ENCODE measurements at regions not wholly inside any gene's neighbourhood (a gene's known extent, or its start where the extent isn't known, plus 50 kb on each side); places are given as distances from the start of the nearest gene placed in this dataset.

- TF ChIP-seq, protein P1, sequence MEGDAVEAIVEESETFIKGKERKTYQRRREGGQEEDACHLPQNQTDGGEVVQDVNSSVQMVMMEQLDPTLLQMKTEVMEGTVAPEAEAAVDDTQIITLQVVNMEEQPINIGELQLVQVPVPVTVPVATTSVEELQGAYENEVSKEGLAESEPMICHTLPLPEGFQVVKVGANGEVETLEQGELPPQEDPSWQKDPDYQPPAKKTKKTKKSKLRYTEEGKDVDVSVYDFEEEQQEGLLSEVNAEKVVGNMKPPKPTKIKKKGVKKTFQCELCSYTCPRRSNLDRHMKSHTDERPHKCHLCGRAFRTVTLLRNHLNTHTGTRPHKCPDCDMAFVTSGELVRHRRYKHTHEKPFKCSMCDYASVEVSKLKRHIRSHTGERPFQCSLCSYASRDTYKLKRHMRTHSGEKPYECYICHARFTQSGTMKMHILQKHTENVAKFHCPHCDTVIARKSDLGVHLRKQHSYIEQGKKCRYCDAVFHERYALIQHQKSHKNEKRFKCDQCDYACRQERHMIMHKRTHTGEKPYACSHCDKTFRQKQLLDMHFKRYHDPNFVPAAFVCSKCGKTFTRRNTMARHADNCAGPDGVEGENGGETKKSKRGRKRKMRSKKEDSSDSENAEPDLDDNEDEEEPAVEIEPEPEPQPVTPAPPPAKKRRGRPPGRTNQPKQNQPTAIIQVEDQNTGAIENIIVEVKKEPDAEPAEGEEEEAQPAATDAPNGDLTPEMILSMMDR (IDR thresholded peaks at IDR 0.05; ENCODE audit: low read depth, low read length) = no peak
- TF ChIP-seq POLR2A (IDR thresholded peaks at IDR 0.05; ENCODE audit: extremely low read depth, insufficient read length) = no peak
These were observed 275.5 kb upstream of the TAS2R1 start for GRCh38 chr5:9905661-9906060.

Measured in NB4 (cell line).